H9 (cell line): ENCODE measurements at regions not wholly inside any gene's neighbourhood (a gene's known extent, or its start where the extent isn't known, plus 50 kb on each side); places are given as distances from the start of the nearest gene placed in this dataset.

ENCODE experiments used
- DNase-seq: peaks from one replicate; pipeline ENCODE4 v3.0.0-alpha.2; 2017
- H2AFZ ChIP-seq: one replicate; pipeline ENCODE4 v1.6.1; 2013; ENCODE audit warnings: mild to moderate bottlenecking, low read length, control low read depth, moderate library complexity
- H2AK5ac ChIP-seq: 2 replicates; pipeline ENCODE4 v1.6.1; 2013; ENCODE audit warnings: low read length, control low read depth, mixed read lengths; ENCODE audit not compliant: insufficient read length
- H2BK120ac ChIP-seq: one replicate; pipeline ENCODE4 v1.6.1; 2013; ENCODE audit warnings: low read depth, mild to moderate bottlenecking, low read length, control low read depth, inconsistent platforms; ENCODE audit not compliant: poor library complexity, severe bottlenecking
- H2BK12ac ChIP-seq: 2 replicates; pipeline ENCODE4 v1.6.1; 2013; ENCODE audit warnings: low read length, control low read depth, mixed read lengths, low read depth; ENCODE audit not compliant: insufficient read length
- H2BK15ac ChIP-seq: 2 replicates; pipeline ENCODE4 v1.6.1; 2013; ENCODE audit warnings: low read depth, low read length, control low read depth
- H2BK20ac ChIP-seq: one replicate; pipeline ENCODE4 v1.6.1; 2013; ENCODE audit warnings: low read depth, mild to moderate bottlenecking, low read length, control low read depth, inconsistent platforms; ENCODE audit not compliant: poor library complexity, severe bottlenecking
- H2BK5ac ChIP-seq: 2 replicates; pipeline ENCODE4 v1.6.1; 2013; ENCODE audit warnings: low read length, control low read depth, mixed read lengths; ENCODE audit not compliant: insufficient read length
- H3K14ac ChIP-seq: 2 replicates; pipeline ENCODE4 v1.6.1; 2013; ENCODE audit warnings: low read length, control low read depth; ENCODE audit not compliant: insufficient read depth
- H3K18ac ChIP-seq: 2 replicates; pipeline ENCODE4 v1.6.1; 2013; ENCODE audit warnings: low read depth, mild to moderate bottlenecking, mixed read lengths, low read length, control low read depth; ENCODE audit not compliant: insufficient read length
- H3K23ac ChIP-seq: 2 replicates; pipeline ENCODE4 v1.6.1; 2013; ENCODE audit warnings: low read length, control low read depth, mixed read lengths, low read depth; ENCODE audit not compliant: insufficient read length
- H3K23me2 ChIP-seq: 2 replicates; pipeline ENCODE4 v1.6.1; 2013; ENCODE audit warnings: low read depth, mild to moderate bottlenecking, mixed read lengths, low read length, control low read depth; ENCODE audit not compliant: insufficient read length, poor library complexity, severe bottlenecking
- H3K27ac ChIP-seq: 2 replicates; pipeline ENCODE4 v1.5.1; 2013; ENCODE audit warnings: low read length, control low read depth, mixed read lengths, low read depth; ENCODE audit not compliant: insufficient read length
- H3K27me3 ChIP-seq: 2 replicates; pipeline ENCODE4 v1.6.1; 2013; ENCODE audit warnings: low read length, control low read depth, inconsistent platforms; ENCODE audit not compliant: insufficient read depth
- H3K4ac ChIP-seq: 2 replicates; pipeline ENCODE4 v1.6.1; 2013; ENCODE audit warnings: low read depth, mild to moderate bottlenecking, control low read depth, inconsistent platforms, low read length, moderate library complexity
- H3K4me1 ChIP-seq: 2 replicates; pipeline ENCODE4 v1.6.1; 2013; ENCODE audit warnings: low read length, control low read depth, inconsistent platforms; ENCODE audit not compliant: insufficient read depth
- H3K4me2 ChIP-seq: 2 replicates; pipeline ENCODE4 v1.6.1; 2013; ENCODE audit warnings: low read length, control low read depth, mixed read lengths; ENCODE audit not compliant: insufficient read length, insufficient read depth
- H3K56ac ChIP-seq: 2 replicates; pipeline ENCODE4 v1.6.1; 2013; ENCODE audit warnings: low read depth, mild to moderate bottlenecking, mixed read lengths, low read length, control low read depth; ENCODE audit not compliant: insufficient read length
- H3K79me1 ChIP-seq: 2 replicates; pipeline ENCODE4 v1.6.1; 2013; ENCODE audit warnings: low read depth, mild to moderate bottlenecking, moderate library complexity, low read length, control low read depth, inconsistent platforms; ENCODE audit not compliant: insufficient read depth, poor library complexity, severe bottlenecking
- H3K79me2 ChIP-seq: 2 replicates; pipeline ENCODE4 v1.6.1; 2013; ENCODE audit warnings: low read length, control low read depth, inconsistent platforms; ENCODE audit not compliant: insufficient read depth
- H3K9ac ChIP-seq: 2 replicates; pipeline ENCODE4 v1.6.1; 2013; ENCODE audit warnings: low read length, control low read depth, mixed read lengths; ENCODE audit not compliant: insufficient read length; ENCODE audit errors: extremely low read depth
- H3K9me3 ChIP-seq: one replicate; pipeline ENCODE4 v1.6.1; 2013; ENCODE audit warnings: low read depth, low read length, inconsistent platforms; ENCODE audit not compliant: control insufficient read depth
- H3T11ph ChIP-seq: one replicate; pipeline ENCODE4 v1.6.1; 2013; ENCODE audit warnings: mild to moderate bottlenecking, low read length, control low read depth, inconsistent platforms
- H4K20me1 ChIP-seq: one replicate; pipeline ENCODE4 v1.6.1; 2013; ENCODE audit not compliant: control insufficient read depth, insufficient read length, insufficient read depth
- H4K5ac ChIP-seq: 2 replicates; pipeline ENCODE4 v1.6.1; 2013; ENCODE audit warnings: low read depth, mild to moderate bottlenecking, mixed read lengths, low read length, control low read depth; ENCODE audit not compliant: insufficient read length
- H4K8ac ChIP-seq: replicated peaks from 2 replicates; pipeline ENCODE4 v1.6.1; 2013; ENCODE audit warnings: low read length, control low read depth, mixed read lengths, low read depth; ENCODE audit not compliant: insufficient read length
- H4K91ac ChIP-seq: 2 replicates; pipeline ENCODE4 v1.6.1; 2013; ENCODE audit warnings: low read depth, mild to moderate bottlenecking, moderate library complexity, mixed read lengths, low read length, control low read depth; ENCODE audit not compliant: insufficient read length
- H3K27ac Mint-ChIP-seq, 3 experiments: 2 replicates in 2 of 3; 3 replicates in 1 of 3; pipeline ENCODE4 v1.8.0; 2020 to 2021; ENCODE audit warnings: mixed read lengths in 3 of 3, mild to moderate bottlenecking in 1 of 3, moderate library complexity in 1 of 3
- H3K27me3 Mint-ChIP-seq: 2 replicates; pipeline ENCODE4 v1.8.0; 2021; ENCODE audit warnings: low read depth, mild to moderate bottlenecking, moderate library complexity, mixed read lengths
- H3K36me3 Mint-ChIP-seq, 3 experiments: 2 replicates in 2 of 3; 3 replicates in 1 of 3; pipeline ENCODE4 v1.8.0; 2020 to 2021; ENCODE audit warnings: low read depth in 3 of 3, mixed read lengths in 3 of 3; ENCODE audit not compliant: insufficient read depth in 1 of 3
- H3K4me1 Mint-ChIP-seq, 2 experiments: 2 replicates each; pipeline ENCODE4 v1.8.0; 2020; ENCODE audit warnings: mixed read lengths in 2 of 2
- H3K4me3 Mint-ChIP-seq, 2 experiments: 2 replicates in 1 of 2; 3 replicates in 1 of 2; pipeline ENCODE4 v1.8.0; 2020 to 2021; ENCODE audit warnings: mild to moderate bottlenecking in 2 of 2, mixed read lengths in 2 of 2, moderate library complexity in 1 of 2
- H3K9me3 Mint-ChIP-seq, 2 experiments: 2 replicates in 1 of 2; 3 replicates in 1 of 2; pipeline ENCODE4 v1.8.0; 2020; ENCODE audit warnings: mild to moderate bottlenecking in 2 of 2, mixed read lengths in 2 of 2, moderate library complexity in 1 of 2
- WGBS: extraction: QIAGEN DNeasy Blood & Tissue Kit; methylation state at CpG from one replicate; pipeline ENCODE4 v1.1.7; 2013; ENCODE audit warnings: missing lambda C conversion rate, low lambda C conversion rate, mixed read lengths; ENCODE audit not compliant: insufficient read length; ENCODE audit errors: extremely low coverage; 5-methylcytosine and 5-hydroxymethylcytosine counted together
- TF ChIP-seq, protein P1 (sequence below): fragments of 200-600 bp; sonication (generic); conservative IDR thresholded peaks from 3 replicates; pipeline ENCODE4 v1.8.0; 2021; ENCODE audit warnings: antibody characterized with exemption, mild to moderate bottlenecking

DNA sequence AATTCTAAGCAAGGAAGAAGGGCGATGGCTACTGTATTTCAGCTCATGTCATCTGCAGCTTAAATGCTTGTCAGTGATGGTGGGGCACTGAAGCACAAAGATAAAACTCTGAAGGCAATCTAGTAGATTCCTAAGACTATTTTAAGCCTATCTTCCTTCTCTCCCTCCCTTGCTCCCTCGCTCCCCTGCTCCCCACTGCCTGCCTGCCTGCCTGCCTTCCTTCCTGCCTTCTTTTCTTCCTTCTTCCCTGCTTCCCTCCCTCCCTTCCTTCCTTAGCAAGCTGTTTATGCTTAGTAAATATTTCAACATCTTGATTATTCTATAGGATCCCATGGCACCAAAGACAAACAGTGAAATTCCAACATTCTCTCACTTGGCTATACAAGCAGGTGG, 99.6 kb downstream of the OXSM start:
- Histone ChIP-seq H3K14ac (no peak overlapping the region), H3K18ac (no peak overlapping the region), H4K8ac (no peak overlapping the region), H2AK5ac (no peak overlapping the region), H3K4ac (no peak overlapping the region), H4K20me1 (no peaks in the 10 kb centered on the region), H3T11ph (no peak overlapping the region), H3K27ac (no peak overlapping the region), H3K23me2 (no peaks in the 10 kb centered on the region), H3K56ac (no peak overlapping the region), H2BK12ac (no peak overlapping the region), H2BK5ac (no peak overlapping the region), H2BK120ac (no peak overlapping the region), H2AFZ (no peak overlapping the region), H2BK15ac (no peak overlapping the region), H3K9ac (no peak overlapping the region), H4K91ac (no peak overlapping the region), H2BK20ac (no peak overlapping the region), H3K4me2 (no peak overlapping the region), H3K79me1 (no peaks in the 10 kb centered on the region), H3K79me2 (no peaks in the 10 kb centered on the region), H4K5ac (no peak overlapping the region), H3K27me3 (no peaks in the 10 kb centered on the region), H3K4me1 (peaks cover 2% of the 10 kb centered on the region; the same call in 1 of the 2 replicates), H3K9me3 (no peaks in the 10 kb centered on the region), H3K23ac (no peak overlapping the region)
- WGBS, result no CpG with 5 or more reads among the region's 2 CpGs
- H3K27me3 Mint-ChIP-seq, result no peaks in the 10 kb centered on the region
- H3K36me3 Mint-ChIP-seq, result no peaks in the 10 kb centered on the region
- DNase-seq, result no peak
- no peak overlapping the region for H3K4me3 Mint-ChIP-seq
- no peaks in the 10 kb centered on the region for H3K9me3 Mint-ChIP-seq
- H3K27ac Mint-ChIP-seq, result peak overlapping the region in 1 of 3 experiments; percentile 81; a peak in 1 of 7 replicates
- TF ChIP-seq, protein P1, sequence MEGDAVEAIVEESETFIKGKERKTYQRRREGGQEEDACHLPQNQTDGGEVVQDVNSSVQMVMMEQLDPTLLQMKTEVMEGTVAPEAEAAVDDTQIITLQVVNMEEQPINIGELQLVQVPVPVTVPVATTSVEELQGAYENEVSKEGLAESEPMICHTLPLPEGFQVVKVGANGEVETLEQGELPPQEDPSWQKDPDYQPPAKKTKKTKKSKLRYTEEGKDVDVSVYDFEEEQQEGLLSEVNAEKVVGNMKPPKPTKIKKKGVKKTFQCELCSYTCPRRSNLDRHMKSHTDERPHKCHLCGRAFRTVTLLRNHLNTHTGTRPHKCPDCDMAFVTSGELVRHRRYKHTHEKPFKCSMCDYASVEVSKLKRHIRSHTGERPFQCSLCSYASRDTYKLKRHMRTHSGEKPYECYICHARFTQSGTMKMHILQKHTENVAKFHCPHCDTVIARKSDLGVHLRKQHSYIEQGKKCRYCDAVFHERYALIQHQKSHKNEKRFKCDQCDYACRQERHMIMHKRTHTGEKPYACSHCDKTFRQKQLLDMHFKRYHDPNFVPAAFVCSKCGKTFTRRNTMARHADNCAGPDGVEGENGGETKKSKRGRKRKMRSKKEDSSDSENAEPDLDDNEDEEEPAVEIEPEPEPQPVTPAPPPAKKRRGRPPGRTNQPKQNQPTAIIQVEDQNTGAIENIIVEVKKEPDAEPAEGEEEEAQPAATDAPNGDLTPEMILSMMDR, result no peak
- peaks cover 15 to 20% of the 10 kb centered on the region in 2 experiments for H3K4me1 Mint-ChIP-seq
